ENCODE measurements at regions not wholly inside any gene's neighbourhood (a gene's known extent, or its start where the extent isn't known, plus 50 kb on each side); places are given as distances from the start of the nearest gene placed in this dataset.

GRCh38 chr11:15507592-15507991 is 392.9 kb downstream of the INSC start:
- no peak; the same call in 1 of the 2 replicates for TF ChIP-seq CTCF (conservative IDR thresholded peaks at IDR 0.05)
- TF ChIP-seq ZFX (IDR thresholded peaks at IDR 0.05) = no peak
